CD4-positive, alpha-beta T cell treated with Interleukin-4 for 1 hour (primary cell): ENCODE measurements at regions not wholly inside any gene's neighbourhood (a gene's known extent, or its start where the extent isn't known, plus 50 kb on each side); places are given as distances from the start of the nearest gene placed in this dataset.

Experiments used
- DNase-seq, 2 donors: peaks; one replicate each; pipeline ENCODE4 v3.0.0-alpha.2; 2020 to 2022

DNA sequence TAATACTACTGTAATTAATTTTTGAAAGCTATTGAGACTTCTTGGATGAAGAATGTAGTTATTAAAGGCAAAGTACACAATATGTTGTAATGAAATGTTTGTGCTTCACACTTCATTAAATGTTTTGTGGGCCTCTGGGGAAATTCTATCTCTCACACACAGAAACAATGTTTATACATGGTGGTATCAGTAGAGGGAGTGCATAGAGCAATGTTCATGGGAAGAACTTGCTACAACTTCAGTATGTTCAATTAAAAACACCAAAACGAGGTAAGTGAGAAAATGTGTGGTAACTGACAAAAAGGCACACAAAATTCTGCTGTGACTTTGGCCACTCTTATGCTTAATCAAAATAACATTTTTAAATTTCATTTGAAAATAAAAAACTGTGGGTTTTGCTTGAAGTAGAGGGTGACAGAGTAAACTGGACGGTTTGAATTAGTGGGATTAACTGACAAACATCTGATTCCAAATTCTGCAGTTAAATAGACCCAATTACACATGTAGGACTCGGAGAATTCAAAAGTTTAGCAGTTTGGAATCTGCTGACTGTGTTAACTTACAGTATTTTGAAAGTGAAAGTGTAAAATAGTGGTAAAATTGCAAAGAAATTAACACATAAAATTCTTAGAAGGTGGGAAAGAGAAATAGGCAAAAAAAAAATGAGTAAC lies 111.4 kb upstream of the TTC29 start:
- DNase-seq: peak in 1 of 2 donors; percentile 6

- peak in 1 of 2 donors; percentile 13 for DNase-seq
Observed at GRCh38 chr4:147057611-147058190, 112.0 kb upstream of the TTC29 start.

- DNase-seq: no peak
Observed at GRCh38 chr4:147059064-147059731, 113.5 kb upstream of the TTC29 start.

DNA sequence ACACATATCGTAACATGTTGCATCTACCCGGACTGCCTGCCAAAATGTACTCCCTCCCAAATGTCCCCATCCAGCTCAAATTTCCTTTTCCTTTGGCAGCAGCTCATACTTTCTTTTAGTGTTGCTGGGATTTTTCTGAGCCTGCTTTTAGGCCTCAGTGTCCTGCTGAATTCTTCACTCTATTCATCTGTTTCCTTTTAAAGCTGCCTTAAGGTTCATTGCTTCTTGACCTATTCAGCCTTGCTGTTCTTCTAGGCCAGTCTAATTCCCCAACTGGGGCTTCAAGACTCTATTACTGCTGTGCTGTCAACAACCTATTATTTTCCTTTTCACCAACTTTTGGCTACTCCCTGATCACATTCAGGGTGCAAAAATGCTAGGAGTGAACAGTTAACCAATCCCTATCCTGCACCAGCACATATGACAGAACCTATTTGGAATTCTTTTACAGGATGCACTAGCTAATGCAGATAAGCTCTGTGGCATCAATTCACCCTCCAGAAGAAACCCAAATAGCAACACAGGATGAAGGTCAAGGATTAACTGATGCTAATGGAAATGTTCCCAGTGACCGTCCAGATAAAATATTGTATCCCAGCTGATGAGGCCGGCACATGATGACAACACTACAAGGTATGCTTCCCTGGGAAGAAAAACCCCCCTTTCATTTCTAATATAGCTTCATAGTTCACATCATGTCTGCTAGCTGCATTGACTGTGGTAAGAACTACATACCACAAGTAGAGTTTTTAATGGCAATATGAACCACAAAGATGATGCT lies 114.7 kb upstream of the TTC29 start:
- DNase-seq: no peak

GRCh38 chr4:147064856-147065255 lies 119.2 kb upstream of the TTC29 start:
- no peak for DNase-seq

DNA sequence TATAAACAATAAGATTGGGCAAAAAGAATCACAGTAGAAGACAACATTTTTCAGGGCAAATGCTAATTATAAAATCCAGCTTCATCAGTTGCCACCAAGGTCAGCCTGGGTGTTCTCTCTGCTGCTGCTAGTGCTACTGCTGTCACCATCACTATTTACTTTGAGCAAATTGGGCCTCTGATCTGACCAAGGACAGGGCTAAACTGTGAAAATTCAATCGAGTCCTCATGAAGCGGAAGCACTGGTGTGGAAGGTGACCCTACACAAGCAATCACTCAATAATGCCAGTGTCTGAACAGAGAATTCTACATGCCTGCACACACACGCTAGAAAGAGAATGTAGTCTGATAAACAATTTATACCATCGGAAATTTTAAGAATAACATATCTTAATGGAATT lies 122.9 kb upstream of the TTC29 start:
- DNase-seq: no peak

- DNase-seq: no peak
Observed at GRCh38 chr4:147071209-147071740, 125.6 kb upstream of the TTC29 start.

GRCh38 chr4:147076179-147076578 lies 130.5 kb upstream of the TTC29 start:
- no peak for DNase-seq

GRCh38 chr4:147076728-147077127 lies 131.1 kb upstream of the TTC29 start:
- DNase-seq: no peak

DNA sequence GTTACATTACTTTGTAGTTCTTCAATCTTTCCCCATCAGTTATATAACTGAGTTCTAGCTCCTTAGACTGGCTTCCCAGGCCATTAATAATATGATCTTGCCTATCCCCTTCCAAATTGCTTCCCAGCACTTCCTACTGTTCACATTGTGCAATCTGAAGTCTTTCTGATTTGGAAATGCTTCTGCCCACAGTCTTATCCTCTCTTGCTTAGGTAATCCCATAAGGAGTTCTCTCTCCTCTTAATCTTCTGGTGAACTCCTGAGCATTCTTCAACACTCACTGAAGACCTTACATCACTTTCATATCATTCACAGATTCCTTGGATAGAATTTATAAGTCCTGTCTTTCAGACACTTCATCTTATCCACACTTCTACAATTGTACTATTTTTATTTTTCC lies 132.7 kb upstream of the TTC29 start:
- DNase-seq: no peak

- DNase-seq: no peak
Observed at GRCh38 chr4:147078875-147079658, 133.4 kb upstream of the TTC29 start.

GRCh38 chr4:147084861-147085260 lies 139.2 kb upstream of the TTC29 start:
- DNase-seq: no peak

- DNase-seq: no peak
Observed at GRCh38 chr4:147085781-147086180, 140.1 kb upstream of the TTC29 start.

GRCh38 chr4:147088146-147088545 lies 142.5 kb upstream of the TTC29 start:
- DNase-seq: no peak

GRCh38 chr4:147090486-147090885 lies 144.8 kb upstream of the TTC29 start:
- DNase-seq: no peak

DNA sequence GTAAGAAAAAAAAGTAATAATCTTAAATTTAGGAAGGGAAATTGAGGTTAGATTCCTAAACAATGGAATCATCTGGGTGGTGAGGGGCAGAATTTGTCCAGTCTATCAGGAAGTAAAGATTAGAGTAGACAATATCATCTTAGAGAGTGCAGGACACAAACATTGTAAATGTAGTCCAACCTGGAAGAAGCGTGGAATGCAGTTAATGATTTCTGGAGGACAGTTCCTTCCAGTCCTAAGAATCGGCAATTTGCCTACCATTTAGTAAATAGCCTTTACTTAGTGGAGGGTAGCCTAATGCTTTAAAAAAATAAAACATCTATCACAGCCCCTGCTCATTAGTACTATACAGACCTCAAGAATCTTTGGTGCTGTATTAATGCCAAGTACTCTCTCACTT lies 147.5 kb upstream of the TTC29 start:
- no peak for DNase-seq

DNA sequence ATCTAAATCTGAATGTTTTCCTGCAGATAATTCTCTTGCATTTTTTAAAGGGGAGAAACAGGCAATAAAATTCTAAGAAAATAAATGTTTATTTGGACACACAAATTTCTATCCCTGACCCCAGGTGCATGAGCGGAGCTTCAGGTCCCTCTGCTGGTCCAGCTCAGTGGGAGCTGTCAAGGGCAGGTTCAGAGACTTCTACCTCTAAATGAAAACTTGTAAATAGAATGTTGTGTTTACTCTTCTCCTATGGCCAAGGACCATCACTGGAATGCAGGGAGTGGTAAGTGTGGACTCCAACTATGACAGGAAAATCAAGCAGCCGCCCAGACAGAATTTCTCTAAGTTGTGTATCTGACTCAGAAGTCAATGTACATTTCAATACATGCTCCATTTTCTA lies 148.6 kb upstream of the TTC29 start:
- DNase-seq: no peak

DNA sequence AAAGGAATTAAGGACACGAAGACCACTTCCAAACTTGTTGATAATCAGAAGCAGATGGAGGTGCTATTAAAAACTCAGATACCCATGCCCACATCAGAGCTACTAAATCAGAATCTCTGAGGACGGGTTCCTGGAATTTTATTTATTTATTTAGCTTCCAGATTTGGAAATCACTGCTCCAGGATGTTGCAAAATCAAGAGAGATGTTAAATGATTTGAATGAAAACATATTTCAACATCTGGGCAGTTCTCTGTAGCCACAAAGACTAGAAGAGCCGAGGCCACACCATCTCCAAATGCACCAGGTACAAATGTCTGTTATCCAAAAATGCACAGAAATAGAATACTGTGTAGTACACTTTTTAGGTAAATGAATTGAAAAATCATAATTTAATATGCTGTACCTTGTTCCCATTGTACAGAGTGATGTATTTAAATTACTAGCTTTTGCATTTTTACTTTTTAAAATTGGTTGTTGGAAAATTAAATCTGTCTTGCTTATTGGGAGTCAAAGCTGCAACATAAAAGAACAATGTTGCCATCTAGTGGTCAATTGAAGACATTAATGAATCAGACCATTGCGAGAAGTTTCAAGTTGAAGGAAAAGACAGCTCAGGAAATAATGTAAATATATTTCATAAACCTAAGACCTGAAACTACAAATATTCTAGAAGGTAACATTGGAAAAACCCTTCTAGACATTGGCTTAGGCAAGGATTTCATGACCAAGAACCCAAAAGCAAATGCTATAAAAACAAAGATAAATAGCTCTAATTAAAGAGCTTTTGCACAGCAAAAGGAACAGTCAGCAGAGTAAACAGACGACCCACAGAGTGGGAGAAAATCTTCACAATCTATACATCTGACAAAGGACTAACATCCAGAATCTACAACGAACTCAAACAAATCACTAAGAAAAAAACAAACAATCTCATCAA lies 151.3 kb upstream of the TTC29 start:
- peak in 1 of 2 donors; percentile 54 for DNase-seq

GRCh38 chr4:147101678-147102077 lies 156.0 kb upstream of the TTC29 start:
- no peak for DNase-seq

- no peak for DNase-seq
Observed at GRCh38 chr4:147102596-147102995, 156.9 kb upstream of the TTC29 start.

GRCh38 chr4:147103403-147103946 lies 157.8 kb upstream of the TTC29 start:
- no peak for DNase-seq
